ENCODE measurements at regions not wholly inside any gene's neighbourhood (a gene's known extent, or its start where the extent isn't known, plus 50 kb on each side); places are given as distances from the start of the nearest gene placed in this dataset.
A peak's percentile ranks its signal among the peaks of the same experiment; 100 is the strongest.

DNA sequence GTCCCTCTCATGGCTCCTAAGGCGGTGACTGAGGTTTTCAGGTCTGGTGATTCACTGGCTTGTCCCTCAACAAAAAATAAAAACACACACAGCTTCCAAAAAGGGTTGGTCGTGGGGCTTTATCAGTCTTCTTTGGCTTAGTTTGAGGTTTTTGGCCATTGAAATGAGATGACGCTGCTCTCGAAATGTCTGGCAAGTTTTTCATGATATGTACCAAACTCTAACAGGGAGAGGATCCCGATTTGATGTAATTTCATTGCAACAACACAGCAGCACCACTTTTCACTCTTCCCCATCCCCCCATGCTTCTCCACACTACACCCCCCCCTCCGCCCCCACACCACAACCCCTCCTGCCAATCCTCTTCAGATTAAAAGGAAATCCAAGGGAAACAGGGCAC is 187.1 kb upstream of the NFIA start:
- no peak overlapping the region for H3K27ac ChIP-seq
- H3K27me3 ChIP-seq = no peaks in the 10 kb centered on the region
- no peak overlapping the region for H3K4me3 ChIP-seq
- H3K9me3 ChIP-seq = no peaks in the 10 kb centered on the region
- intact Hi-C loops (cut with DNase I) = no loop called here
- H3K4me1 ChIP-seq = no peaks in the 10 kb centered on the region
- TF ChIP-seq, protein P1, sequence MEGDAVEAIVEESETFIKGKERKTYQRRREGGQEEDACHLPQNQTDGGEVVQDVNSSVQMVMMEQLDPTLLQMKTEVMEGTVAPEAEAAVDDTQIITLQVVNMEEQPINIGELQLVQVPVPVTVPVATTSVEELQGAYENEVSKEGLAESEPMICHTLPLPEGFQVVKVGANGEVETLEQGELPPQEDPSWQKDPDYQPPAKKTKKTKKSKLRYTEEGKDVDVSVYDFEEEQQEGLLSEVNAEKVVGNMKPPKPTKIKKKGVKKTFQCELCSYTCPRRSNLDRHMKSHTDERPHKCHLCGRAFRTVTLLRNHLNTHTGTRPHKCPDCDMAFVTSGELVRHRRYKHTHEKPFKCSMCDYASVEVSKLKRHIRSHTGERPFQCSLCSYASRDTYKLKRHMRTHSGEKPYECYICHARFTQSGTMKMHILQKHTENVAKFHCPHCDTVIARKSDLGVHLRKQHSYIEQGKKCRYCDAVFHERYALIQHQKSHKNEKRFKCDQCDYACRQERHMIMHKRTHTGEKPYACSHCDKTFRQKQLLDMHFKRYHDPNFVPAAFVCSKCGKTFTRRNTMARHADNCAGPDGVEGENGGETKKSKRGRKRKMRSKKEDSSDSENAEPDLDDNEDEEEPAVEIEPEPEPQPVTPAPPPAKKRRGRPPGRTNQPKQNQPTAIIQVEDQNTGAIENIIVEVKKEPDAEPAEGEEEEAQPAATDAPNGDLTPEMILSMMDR (IDR thresholded peaks at IDR 0.05) = no peak
- ATAC-seq (no peak), DNase-seq (no peak), FAIRE-seq (no peak)
- H3K36me3 ChIP-seq = no peaks in the 10 kb centered on the region
- 79 to 81% methylated on average over 6 of the region's 6 CpGs for WGBS, 2 donors

DNA sequence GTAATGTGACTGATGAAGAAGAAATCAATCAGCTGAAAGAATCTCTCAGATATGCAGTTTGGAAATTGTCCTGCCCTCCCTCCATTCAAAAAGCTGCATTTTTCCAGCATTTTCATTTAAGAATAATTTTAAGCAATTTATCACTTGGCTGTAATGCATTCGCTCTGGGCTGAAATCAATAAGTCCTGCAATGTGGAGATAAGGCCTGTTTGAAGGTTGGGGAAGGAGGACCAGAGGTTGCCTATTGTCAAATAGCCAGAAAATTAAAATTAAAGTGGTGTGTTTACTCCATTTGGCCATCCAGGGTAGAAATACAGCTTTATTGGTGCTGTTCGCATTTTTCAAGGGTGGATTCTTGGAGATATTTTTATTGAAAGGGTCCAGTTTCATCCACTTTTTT is 187.6 kb upstream of the NFIA start:
- Histone ChIP-seq H3K9me3 (no peaks in the 10 kb centered on the region), H3K4me1 (no peaks in the 10 kb centered on the region), H3K27ac (no peak overlapping the region), H3K27me3 (no peaks in the 10 kb centered on the region), H3K36me3 (no peaks in the 10 kb centered on the region), H3K4me3 (no peak overlapping the region)
- ATAC-seq = no peak
- FAIRE-seq = no peak
- intact Hi-C loops (cut with DNase I) = no loop called here
- WGBS, 2 donors = 46 to 48% methylated on average over 2 of the region's 2 CpGs
- no peak for DNase-seq
- TF ChIP-seq, protein P1 (IDR thresholded peaks at IDR 0.05) = no peak

DNA sequence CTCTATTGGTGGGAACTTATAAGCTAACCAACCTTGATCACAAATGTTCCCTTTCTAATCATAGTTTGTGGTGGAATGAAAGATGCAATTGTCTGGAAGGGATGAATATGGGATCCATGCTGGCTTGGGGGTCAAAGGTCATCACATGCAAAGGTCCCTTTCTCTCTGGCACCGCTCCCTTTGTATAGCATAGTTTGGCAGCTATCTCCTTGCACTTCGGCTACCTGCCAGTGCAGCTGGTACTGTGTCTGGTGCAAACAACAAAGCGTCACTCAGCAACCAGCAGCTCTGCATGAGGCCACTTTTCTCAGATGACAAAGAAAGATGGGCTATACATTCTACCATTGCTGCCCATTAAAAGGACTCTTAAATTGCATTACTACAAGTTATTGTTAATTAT is 188.2 kb upstream of the NFIA start:
- intact Hi-C loops (cut with DNase I) = no loop called here
- TF ChIP-seq, protein P1 (IDR thresholded peaks at IDR 0.05) = no peak
- no peaks in the 10 kb centered on the region for H3K9me3 ChIP-seq
- WGBS, 2 donors = 45% methylated on average over 3 of the region's 3 CpGs
- H3K27ac ChIP-seq = no peak overlapping the region
- no peaks in the 10 kb centered on the region for H3K27me3 ChIP-seq
- FAIRE-seq (no peak), DNase-seq (no peak), ATAC-seq (peak in 1 of 4 donors; percentile 29)
- no peaks in the 10 kb centered on the region for H3K4me1 ChIP-seq
- no peak overlapping the region for H3K4me3 ChIP-seq
- H3K36me3 ChIP-seq = no peaks in the 10 kb centered on the region

DNA sequence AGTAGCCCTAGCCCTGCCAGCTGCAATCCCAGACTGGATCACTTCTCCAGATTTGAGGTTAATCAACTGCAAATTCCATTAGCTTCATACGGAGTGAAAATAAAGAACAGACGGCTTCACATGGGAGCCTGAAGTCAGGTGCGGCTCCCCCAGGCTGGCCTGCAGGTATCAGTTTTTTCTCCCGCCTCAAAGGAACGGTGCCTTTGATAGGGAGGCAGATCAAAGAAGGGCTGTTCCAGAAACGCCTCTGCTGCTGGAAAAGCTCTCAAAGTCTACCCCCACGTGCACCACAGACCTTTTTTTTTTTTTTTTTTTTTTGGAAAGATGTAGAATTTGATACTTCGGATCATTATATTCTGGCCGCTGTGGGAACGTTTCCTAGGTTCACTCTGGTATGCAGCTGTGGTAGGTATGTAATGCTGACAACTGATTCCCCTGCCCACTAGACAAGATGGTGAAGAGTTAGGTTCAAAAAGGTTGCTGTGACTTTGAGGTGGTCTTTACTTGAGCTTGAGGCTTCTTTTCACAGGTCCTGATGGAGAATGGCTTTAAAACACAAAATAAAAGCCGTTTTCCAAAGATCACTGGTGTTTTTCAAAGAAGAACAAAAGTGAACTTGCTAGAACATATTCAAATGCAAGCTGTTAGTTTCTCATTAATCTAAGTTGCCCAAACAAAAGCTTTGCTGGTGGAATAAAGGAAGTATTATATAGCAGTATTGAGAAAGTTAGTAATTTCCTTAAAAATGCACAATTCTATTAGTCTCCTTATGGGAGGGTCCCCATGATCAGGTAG is 189.0 kb upstream of the NFIA start:
- FAIRE-seq = no peak
- TF ChIP-seq, protein P1 (IDR thresholded peaks at IDR 0.05) = no peak
- intact Hi-C loops (cut with DNase I) = no loop called here

DNA sequence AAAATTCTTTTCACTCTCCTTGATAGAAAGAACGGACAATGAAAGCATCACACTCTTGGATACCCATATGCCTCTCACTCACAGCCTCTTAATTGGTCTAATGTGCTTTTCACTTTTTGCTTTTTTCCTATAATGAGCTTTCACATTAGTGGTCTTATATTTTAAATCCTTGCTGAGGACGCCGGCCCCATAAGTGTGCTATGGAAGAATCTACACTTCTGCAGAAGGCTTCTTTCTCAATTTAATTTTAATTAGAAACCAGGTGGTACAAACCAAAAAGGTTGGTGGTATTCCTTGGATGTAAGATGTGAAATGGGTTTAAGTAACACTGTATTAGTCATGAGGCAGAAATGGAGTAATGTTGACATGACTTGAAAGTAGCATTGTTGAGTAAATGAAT is 190.6 kb upstream of the NFIA start:
- H3K36me3 ChIP-seq = no peaks in the 10 kb centered on the region
- H3K27ac ChIP-seq = no peak overlapping the region
- no peak for DNase-seq
- TF ChIP-seq, protein P1 (IDR thresholded peaks at IDR 0.05) = no peak
- 69 to 98% methylated on average over 3 of the region's 3 CpGs for WGBS, 2 donors
- H3K9me3 ChIP-seq = no peaks in the 10 kb centered on the region
- intact Hi-C loops (cut with DNase I) = no loop called here
- H3K27me3 ChIP-seq = no peaks in the 10 kb centered on the region
- no peak for ATAC-seq
- H3K4me3 ChIP-seq = no peak overlapping the region
- no peak for FAIRE-seq
- no peaks in the 10 kb centered on the region for H3K4me1 ChIP-seq

More for the DNA sequence above, 189.0 kb upstream of the NFIA start:
- H3K9me3 ChIP-seq = no peaks in the 10 kb centered on the region
- H3K4me3 ChIP-seq = no peak overlapping the region
- no peak overlapping the region for H3K27ac ChIP-seq
- no peaks in the 10 kb centered on the region for H3K4me1 ChIP-seq
- no peaks in the 10 kb centered on the region for H3K36me3 ChIP-seq
- no peaks in the 10 kb centered on the region for H3K27me3 ChIP-seq
- no peak for DNase-seq
- ATAC-seq = peak in 2 of 4 donors; percentile 25 to 42
- 30 to 34% methylated on average over 11 of the region's 11 CpGs for WGBS, 2 donors
